MV-4-11 (cell line): ENCODE measurements at regions not wholly inside any gene's neighbourhood (a gene's known extent, or its start where the extent isn't known, plus 50 kb on each side); places are given as distances from the start of the nearest gene placed in this dataset.
"Not testable (repeated sequence)": the region's sequence is repeated elsewhere in the genome, so short reads cannot be mapped to it uniquely, and the experiment has no call there.

Experiments
- DNase-seq: peaks from one replicate; lab custom pipeline; 2025; lab: John Stamatoyannopoulos, UW

DNA sequence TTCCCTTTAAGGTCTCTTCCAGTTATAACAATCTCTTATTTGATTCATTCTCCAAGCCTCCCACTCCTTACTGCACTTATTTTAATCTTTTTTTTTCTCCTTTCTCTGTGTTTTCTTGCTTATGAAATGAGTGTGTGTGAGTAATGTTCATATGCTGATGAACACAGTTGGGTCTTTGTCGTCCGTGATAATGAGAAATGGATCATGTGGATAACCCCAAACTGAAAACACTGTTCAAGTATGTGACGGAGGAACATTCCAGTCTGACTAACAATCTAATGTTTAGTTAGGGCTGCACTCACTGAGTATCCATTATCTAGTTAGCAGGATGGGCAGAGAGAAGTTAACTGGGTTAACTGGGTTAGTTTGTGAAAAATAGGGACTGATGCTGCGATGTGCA is 253.1 kb upstream of the DUSP10 start:
- DNase-seq, result no peak

DNA sequence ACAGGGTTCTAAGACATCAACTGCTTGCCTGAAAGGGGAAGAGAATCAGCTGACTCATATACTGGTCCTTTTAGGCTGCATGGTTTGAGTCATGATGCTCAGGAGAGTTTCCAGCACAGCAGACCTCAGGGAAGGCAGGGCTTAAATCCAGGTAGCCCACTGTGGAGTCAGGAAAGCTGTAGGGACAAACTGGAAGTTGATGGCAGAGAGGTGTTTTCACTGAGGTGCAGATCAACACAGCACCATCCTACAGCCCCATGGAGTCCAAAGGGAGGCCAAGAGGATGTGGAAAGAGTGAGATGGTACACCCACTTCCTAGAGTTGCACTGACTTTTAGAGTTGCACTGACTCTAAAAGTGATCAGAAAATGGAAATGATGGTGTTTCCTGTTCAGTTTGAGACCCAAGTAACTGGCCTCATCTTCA is 252.4 kb upstream of the DUSP10 start:
- DNase-seq, result peak; percentile 63

DNA sequence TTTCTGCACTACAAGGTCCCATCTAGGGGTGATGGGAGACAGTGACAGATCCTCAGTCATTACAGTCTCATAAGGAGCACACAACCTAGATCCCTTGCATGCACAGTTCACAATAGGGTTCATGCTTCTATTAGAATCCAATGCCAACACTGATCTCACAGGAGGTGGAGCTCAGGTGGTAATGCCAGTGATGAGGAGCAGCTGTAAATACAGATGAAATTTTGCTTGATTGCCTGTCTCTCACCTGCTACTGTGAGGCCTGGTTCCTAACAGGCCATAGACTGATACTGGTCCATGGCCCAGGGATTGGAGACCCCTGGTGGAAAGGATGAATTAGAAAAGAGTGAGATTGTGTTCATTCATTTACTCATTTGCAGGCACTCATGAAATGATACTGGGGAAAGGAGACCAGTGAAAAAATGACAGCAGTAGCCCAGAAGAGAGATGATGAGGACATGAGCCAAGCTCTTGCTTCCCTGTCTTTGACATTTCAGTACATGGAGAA is 251.6 kb upstream of the DUSP10 start:
- DNase-seq, result no peak

DNA sequence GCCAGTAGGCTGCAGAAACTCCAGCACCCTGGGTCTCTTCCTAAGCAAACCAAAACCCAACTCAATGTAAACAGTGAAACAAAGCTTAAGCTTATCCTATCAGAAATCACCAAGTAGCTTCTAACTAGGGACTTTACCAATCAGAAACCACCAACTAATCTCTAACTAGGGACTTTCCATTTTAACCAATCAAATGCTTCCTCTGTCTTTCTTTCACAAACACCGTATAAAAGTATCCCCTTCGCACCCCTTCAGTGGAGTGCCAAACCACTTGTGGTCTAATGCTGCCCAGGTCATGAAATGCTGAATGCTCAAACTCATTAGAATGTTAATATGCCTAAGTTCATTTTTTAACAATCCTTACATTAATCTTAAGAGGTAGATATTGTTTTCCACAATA is 250.5 kb upstream of the DUSP10 start:
- DNase-seq, result no peak

DNA sequence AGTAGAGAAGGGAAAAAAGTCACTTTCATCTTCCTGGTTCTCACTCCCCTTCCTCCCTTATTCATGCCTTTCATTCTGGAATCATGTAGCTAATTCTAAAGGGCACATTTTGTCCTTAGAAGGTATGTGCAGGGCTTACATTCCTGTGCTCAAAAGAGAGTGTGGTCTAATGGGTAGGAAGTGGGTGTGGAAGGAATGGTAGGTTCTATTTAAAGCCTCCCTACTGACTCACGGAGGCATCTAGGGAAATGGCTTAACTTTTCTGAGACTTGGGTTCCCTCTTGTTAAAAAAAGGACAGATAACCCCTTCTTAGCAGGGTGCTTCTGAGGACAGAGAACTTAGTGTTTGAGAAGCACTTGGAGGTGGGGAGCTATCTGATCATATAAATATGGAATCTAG is 249.3 kb upstream of the DUSP10 start:
- DNase-seq, result peak; percentile 75

DNA sequence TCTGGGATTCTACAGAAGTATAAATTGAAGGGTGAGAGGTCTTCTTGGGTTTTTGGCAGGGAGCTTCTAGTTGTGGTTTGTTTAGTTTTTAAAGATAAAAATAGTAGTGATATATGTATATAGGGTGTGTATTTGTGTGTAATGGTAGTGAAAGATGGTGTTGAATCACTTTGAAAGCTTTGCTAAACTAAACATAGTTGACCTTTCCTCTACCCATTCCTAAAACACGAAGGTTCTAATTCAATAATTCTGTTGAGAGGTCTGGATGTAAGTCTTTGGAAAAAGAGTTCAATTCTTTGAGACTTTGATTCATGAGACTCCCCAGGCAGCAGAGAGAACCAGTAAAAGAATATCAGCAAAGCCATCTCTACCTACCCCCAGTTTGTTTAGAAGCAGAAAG is 247.9 kb upstream of the DUSP10 start:
- no peak for DNase-seq

DNA sequence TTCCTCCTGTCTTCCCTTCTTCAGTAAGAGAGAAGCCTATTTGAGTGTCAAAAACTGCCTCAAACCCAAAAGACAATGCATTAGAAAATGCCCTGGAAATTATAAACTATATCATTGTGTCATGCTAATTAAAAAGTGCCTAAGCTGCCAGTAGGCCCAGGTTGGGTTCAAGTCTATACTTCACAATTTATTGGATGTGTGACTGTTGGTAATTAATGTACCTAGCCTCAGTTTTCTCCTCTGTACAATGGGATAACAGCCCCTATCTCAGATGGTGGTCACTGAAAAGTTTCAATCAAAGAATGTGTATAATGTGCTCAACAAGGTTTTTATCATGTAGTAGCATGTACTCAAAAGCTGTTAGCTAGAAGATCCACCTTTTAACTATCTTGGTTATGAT is 246.9 kb upstream of the DUSP10 start:
- DNase-seq, result no peak

DNA sequence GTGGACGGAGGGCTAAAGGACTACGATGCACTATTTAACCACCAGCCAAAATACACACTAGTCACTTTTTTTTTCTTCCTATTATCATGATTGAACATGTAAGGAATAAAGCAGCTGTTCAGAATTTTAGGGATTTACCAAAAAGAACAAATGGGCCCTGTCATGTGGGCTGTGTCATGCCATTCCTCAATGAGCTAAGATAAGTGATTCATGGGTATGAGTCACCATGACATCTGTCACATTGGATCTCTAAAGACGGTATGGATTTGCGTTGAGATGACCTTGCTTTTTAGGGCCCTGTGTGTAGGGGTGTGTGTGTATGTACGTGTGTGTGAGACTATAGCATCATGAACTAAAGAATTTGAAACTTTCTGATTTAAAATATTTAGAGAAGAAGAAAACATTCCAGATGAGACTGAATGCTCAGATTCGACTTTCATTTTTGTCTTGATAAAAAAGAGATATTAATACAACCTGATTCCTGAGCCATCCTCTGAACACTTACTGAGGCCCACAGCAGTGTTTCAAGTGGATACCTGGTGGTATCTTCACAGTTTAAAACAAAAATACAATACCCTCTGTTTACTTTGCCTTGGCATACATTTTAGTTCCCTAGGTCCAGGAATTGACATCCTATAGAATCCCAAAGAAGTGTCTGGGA is 246.1 kb upstream of the DUSP10 start:
- peak; percentile 49 for DNase-seq

DNA sequence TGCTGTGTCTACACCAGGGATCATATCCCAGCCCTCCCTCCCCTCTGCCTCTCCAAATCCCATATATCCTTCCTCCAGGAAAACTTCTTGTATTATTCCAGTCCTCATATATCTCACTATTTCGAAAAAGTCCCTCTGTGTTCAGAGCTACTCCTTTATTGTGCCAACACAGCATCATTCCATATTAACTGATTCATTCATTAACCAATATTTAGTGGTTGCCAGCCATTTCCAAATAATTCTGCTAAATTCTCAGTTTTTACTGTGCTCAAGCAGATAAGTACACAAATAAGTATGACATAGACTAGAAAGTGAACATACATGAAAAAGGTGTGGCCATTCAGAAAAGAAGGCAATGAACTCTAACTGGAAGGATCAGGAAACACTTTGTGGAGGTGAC is 241.6 kb upstream of the DUSP10 start:
- DNase-seq, result no peak

DNA sequence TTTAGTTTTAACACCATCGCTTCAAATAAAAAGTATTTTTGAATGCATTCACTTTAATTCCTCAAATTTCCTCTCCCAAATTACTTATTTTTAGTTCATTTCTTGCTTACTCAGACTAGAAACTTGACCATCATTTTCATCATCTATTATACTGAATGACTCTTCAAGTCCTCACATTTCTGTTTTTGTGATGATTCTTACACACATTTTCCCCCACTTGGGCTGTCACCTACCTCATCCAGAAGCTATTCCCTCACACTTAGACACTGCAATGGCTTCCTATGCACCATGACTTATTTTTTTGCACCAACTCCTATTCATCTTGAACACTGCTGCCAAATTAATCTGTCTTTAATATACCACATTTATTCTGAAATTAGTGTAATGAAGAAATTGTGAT is 239.6 kb upstream of the DUSP10 start:
- no peak for DNase-seq

DNA sequence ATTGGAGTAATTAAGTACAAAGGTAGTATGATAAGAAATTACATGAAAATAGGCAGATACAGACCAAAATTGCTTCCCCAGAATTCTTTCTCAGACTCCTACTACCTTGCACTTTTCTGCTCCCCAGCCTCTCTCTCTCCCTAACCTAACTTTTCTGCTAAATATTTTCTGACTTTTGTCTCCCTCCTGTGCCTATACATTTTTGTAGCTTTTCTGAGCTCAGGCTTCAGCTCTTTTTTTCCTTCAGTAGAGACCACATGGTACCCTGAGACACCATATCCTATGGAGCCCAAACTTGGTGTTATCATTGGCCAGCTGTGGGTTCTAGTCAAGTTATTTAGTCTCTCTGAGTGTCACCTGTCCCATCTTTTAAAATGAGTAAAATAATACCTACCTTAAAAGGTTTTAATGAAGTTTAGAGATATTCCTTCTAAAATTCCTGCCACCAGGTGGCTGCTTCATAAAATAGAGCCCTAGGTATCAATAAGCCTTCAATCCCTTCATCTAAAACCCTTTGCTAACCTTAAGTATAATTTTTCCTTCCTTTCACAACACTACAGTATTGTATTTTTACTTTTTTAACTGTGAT is 237.6 kb upstream of the DUSP10 start:
- DNase-seq, result no peak

DNA sequence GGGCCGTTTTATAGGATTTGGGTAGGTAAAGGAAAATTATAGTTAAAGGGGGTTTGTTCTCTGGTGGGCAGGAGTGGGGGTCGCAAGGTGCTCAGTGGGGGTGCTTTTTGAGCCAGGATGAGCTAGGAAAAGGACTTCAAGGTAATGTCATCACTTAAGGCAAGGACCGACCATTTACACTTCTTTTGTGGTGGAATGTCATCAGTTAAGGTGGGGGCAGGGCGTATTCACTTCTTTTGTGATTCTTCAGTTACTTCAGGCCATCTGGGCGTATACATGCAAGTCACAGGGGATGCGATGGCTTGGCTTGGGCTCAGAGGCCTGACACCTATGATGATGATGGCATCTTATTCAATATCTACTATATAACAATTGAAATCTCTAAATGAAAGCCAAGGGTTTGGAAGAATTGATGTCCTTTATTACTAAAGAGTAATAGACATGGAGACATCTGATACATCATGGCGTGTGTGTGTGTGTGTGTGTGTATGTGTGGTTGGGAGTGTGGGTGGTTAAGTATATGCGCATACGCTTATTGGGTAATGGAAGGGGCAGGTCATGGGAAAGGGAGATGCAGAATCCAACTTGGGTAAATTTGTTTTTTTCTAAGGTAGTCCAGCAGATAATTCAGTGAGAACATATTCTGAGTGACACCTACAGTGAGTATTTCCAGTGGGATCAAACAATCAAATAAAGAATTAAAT is 236.9 kb upstream of the DUSP10 start:
- not testable (repeated sequence) for DNase-seq

DNA sequence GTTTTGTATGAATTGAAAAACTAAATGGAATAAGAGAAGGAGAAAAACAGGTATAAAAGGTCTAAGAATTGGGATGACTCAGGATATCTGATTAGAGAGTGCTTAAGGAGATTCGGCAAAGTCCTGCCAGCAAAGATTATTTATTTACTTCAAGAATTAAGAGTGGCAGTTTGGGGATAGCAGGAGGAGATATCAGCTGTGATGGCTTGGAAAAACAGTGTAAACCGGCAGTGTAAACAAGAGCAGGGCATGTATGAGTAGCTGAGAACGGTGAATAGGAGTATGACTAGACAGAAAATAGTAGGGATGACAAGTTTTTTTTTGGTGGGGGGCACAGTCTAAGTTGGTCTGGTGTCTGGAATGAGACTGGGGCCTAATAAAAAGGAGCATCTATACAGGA is 231.9 kb upstream of the DUSP10 start:
- DNase-seq, result not testable (repeated sequence)

DNA sequence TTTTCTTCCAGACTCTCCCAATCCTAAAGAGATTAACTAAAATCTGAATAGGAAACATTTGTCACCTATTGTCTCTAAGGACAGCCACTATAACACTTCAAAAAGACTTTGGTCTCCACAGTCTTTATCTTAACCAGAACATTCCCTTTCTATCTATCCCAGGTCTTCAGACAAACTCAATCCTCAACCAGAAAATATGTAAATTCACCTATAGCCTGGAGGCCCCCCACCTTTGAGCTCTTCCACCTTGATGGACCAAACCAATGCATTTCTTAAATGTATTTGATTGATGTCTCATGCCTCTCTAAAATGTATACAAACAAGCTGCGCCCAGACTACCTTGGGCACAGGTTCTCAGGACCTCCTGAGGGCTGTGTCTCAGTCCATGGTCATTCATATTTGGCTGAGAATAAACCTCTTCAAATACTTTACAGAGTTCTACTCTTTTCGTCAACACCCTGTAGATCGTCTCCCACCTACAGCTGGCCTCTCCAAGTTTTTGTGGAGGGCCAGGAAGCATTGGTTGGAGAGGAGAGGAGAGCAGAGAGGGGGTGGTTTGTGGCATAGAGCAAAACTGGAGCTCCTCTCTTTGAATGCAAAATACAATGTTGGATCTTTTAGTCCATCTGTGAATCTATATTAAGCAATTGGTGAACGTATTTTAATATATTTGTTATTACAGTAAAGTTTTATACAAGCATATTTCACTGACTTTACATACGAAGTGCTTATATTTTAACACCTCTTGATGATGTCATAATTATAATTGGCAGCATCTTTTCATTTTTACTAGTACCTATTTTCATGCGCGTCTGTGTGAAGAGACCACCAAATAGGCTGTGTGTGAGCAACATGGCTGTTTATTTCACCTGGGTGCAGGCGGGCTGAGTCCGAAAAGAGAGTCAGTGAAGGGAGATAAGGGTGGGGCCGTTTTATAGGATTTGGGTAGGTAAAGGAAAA is 230.7 kb upstream of the DUSP10 start:
- DNase-seq, result no peak

DNA sequence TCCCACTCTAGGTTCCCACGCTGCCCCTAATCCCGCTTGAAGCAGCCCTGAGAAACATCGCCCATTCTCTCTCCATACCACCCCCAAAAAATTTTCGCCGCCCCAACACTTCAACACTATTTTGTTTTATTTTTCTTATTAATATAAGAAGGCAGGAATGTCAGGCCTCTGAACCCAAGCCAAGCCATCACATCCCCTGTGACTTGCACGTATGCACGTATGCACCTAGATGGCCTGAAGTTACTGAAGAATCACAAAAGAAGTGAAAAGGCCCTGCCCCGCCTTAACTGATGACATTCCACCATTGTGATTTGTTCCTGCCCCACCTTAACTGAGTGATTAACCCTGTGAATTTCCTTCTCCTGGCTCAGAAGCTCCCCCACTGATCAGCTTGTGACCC is 229.1 kb upstream of the DUSP10 start:
- not testable (repeated sequence) for DNase-seq

DNA sequence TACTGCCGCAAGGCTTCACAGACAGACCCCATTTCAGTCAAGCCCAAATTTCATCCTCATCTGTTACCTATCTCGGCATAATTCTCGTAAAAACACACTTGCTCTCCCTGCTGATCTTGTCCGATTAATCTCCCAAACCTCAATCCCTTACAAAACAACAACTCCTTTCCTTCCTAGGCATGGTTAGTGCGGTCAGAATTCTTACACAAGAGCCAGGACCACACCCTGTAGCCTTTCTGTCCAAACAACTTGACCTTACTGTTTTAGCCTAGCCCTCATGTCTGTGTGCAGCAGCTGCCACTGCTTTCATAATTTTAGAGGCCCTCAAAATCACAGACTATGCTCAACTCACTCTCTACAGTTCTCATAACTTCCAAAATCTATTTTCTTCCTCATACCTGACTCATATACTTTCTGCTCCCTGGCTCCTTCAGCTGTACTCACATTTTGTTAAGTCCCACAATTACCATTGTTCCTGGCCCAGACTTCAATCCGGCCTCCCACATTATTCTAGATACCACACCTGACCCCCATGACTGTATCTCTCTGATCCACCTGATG is 227.5 kb upstream of the DUSP10 start:
- peak; percentile 56 for DNase-seq

DNA sequence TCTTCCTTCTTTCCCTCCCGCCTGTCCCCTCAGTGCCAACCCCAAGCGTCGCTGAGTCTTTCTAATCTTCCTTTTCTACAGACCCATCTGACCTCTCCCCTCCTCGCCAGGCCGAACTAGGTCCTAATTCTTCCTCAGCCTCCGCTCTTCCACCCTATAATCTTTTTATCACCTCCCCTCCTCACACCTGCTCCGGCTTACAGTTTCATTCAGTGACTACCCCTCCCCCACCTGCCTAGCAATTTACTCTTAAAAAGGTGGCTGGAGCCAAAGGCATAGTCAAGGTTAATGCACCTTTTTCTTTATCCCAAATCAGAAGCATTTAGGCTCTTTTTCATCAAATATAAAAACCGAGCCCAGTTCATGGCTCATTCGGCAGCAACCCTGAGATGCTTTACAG is 225.6 kb upstream of the DUSP10 start:
- not testable (repeated sequence) for DNase-seq

DNA sequence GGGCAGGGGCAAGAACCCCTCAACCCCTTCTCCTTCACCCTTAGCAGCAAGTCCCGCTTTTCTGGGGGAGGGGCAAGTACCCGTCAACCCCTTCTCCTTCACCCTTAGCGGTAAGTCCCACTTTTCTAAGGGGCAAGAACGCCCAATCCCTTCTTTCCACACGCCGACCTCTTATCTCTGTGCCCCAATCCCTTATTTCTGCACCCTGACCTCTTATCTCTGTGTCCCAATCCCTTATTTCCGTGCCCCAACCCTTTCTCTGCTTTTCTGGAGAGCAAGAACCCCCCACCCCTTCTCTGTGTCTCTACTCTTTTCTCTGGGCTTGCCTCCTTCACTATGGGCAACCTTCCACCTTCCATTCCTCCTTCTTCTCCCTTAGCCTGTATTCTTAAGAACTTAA is 225.0 kb upstream of the DUSP10 start:
- DNase-seq, result not testable (repeated sequence)

DNA sequence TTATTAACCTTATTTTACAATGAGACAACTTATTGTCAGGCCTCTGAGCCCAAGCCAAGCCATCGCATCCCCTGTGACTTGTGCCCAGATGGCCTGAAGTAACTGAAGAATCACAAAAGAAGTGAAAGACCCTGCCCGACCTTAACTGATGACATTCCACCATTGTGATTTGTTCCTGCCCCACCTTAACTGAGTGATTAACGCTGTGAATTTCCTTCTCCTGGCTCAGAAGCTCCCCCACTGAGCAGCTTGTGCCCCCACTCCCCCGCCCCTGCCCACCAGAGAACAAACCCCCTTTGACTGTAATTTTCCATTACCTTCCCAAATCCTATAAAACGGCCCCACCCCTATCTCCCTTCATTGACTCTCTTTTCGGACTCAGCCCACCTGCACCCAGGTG is 224.0 kb upstream of the DUSP10 start:
- not testable (repeated sequence) for DNase-seq

DNA sequence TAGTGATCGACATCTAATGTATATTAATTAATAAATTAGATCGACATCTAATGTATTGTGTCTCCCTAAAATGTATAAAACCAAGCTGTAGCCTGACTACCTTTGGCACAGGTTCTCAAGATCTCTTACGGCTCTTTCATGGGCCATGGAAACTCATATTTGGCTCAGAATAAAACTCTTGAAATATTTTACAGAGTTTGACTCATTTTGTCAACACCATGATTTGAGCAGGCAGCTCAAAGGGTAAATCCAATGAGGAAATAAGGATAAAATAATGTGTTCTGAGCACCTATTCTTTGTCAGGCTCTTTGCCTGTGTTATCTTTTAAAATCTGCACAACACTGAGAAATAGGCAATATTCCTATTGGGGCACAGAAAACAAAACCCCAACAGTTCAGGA is 223.4 kb upstream of the DUSP10 start:
- no peak for DNase-seq

DNA sequence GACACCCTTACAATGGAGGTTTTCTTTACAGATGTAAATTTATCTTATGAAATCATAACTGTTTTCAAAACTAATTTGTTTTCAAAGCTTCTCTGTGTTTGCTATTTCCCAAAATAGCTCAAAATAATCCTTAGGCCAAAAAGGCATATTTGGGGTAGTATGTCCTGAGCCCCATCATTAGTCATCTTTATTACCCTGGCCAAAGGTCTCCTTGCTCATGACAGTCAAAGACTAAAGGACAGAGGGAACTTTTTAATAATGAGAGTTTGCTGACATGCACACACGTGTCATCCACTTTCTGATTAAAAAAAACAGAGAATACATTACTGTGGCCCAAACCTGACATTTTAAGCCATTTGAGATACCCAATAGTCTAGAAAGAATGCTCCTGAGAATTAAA is 221.9 kb upstream of the DUSP10 start:
- DNase-seq, result no peak

DNA sequence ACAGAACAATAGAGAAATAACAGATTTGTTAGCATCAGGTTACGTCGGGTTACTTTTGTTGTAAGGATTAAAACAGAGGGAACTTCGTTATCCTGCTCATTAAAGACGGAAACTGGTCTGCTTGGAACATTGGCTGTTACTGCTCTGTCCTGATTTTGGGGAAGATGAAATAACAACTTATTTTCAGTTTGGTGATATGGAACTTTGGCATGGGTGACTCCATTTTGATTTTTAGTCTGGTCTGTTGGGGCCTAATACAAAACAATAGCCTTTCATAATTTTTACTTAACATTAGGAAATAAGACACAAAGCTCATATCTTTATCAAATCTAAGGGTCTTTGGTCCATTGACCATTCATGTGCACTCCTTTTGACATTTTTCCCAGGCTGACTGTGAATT is 220.5 kb upstream of the DUSP10 start:
- DNase-seq, result no peak
